ENCODE measurements at regions not wholly inside any gene's neighbourhood (a gene's known extent, or its start where the extent isn't known, plus 50 kb on each side); places are given as distances from the start of the nearest gene placed in this dataset.

DNA sequence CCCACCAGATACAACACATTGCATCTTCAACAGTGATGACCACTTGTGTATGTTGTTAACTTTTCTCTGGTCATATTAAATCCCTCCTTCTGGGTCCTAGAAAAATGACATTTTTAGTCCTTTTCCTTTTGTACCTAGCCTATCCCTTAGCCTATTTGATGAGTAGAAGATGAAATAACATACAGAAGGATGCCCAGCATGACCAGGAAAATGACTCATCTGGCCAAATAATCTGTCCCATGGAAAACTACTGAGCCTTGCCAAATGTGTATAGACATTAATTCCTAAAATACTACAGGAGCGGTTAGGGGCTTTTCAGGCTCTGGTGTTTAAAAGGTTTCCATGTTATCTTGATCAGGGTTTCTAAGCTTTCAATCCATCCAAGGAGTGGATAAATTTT is 129.0 kb upstream of the KCNIP4 start:
- TF ChIP-seq, protein P1, sequence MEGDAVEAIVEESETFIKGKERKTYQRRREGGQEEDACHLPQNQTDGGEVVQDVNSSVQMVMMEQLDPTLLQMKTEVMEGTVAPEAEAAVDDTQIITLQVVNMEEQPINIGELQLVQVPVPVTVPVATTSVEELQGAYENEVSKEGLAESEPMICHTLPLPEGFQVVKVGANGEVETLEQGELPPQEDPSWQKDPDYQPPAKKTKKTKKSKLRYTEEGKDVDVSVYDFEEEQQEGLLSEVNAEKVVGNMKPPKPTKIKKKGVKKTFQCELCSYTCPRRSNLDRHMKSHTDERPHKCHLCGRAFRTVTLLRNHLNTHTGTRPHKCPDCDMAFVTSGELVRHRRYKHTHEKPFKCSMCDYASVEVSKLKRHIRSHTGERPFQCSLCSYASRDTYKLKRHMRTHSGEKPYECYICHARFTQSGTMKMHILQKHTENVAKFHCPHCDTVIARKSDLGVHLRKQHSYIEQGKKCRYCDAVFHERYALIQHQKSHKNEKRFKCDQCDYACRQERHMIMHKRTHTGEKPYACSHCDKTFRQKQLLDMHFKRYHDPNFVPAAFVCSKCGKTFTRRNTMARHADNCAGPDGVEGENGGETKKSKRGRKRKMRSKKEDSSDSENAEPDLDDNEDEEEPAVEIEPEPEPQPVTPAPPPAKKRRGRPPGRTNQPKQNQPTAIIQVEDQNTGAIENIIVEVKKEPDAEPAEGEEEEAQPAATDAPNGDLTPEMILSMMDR (conservative IDR thresholded peaks at IDR 0.05) = no peak
- TF ChIP-seq EZH2 (IDR thresholded peaks at IDR 0.05; ENCODE audit: low read depth) = no peak

Measured in PC-9 (cell line).